ENCODE measurements at regions not wholly inside any gene's neighbourhood (a gene's known extent, or its start where the extent isn't known, plus 50 kb on each side); places are given as distances from the start of the nearest gene placed in this dataset.

DNA sequence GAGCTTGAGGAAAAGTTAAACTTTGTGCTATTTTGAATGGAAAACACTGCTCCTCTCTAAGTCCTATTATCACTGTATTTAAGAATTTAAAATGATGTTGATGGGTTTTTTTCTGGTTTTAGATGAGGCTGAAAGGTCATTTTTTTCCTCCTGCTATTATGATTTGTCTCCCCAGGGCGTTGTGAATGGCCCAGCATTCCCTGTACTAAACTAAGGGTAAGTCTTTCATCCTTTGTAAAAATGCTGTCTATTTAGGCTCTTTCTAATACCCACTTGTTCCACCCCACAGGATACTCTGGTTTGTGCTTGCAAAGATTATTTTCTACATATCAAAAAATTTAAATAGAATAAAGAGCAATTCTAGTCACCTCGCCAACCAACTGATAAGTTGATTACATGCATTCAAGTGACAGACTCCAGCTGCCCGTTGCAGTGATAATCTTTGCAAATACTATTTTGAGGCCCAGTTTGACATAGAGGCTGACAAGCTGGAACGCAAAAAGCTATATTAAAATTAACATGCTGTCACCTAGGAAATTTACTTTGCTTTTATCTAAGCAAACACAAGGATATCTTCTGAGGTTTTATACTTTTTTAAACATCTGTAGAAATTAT is 222.3 kb upstream of the TMEM229A start:
- TF ChIP-seq, protein P1, sequence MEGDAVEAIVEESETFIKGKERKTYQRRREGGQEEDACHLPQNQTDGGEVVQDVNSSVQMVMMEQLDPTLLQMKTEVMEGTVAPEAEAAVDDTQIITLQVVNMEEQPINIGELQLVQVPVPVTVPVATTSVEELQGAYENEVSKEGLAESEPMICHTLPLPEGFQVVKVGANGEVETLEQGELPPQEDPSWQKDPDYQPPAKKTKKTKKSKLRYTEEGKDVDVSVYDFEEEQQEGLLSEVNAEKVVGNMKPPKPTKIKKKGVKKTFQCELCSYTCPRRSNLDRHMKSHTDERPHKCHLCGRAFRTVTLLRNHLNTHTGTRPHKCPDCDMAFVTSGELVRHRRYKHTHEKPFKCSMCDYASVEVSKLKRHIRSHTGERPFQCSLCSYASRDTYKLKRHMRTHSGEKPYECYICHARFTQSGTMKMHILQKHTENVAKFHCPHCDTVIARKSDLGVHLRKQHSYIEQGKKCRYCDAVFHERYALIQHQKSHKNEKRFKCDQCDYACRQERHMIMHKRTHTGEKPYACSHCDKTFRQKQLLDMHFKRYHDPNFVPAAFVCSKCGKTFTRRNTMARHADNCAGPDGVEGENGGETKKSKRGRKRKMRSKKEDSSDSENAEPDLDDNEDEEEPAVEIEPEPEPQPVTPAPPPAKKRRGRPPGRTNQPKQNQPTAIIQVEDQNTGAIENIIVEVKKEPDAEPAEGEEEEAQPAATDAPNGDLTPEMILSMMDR (IDR thresholded peaks at IDR 0.05): no peak
- TF ChIP-seq POLR2A (IDR thresholded peaks at IDR 0.05): no peak
- TF ChIP-seq EP300 (IDR thresholded peaks at IDR 0.05): no peak
- no peak for TF ChIP-seq POLR2AphosphoS5 (IDR thresholded peaks at IDR 0.05)

All from suprapubic skin (tissue), 4 donors.